Endothelial cell of umbilical vein (primary cell): ENCODE measurements at regions not wholly inside any gene's neighbourhood (a gene's known extent, or its start where the extent isn't known, plus 50 kb on each side); places are given as distances from the start of the nearest gene placed in this dataset.

Experiments used
- BruUV-seq: library from RNA; stranded (reverse); fragments of 400-500 nt; replicated peaks from 2 replicates; lab custom pipeline; 2021; lab: Mats Ljungman, UMichigan
- CTCF ChIA-PET: fragments of 300-600, 350-600 bp; sonication (Branson Sonifier 250); formaldehyde crosslinking; loops from one replicate; lab custom pipeline; 2021; ENCODE audit warnings: antibody characterized with exemption, inconsistent platforms; lab: Charles Lee
- POLR2A ChIA-PET: fragments of 300-600, 350-600 bp; sonication (Branson Sonifier 250); formaldehyde crosslinking; loops from one replicate; lab custom pipeline; 2021; ENCODE audit warnings: antibody characterized with exemption, inconsistent platforms; lab: Charles Lee
- DNase-seq: peaks from one replicate; pipeline ENCODE4 v3.0.0-alpha.2; 2011; ENCODE audit warnings: low read depth, low spot score
- FAIRE-seq: peaks from 2 replicates; lab custom pipeline; 2011; peaks lifted over from hg19 to GRCh38; lab: Jason Lieb, UNC
- H2AFZ ChIP-seq: 2 replicates; pipeline ENCODE4 v1.6.0; 2012; ENCODE audit warnings: low read depth, low read length, control low read depth, inconsistent platforms
- H3K27ac ChIP-seq: 2 replicates; pipeline ENCODE4 v1.5.1; 2011; ENCODE audit warnings: low read depth, mild to moderate bottlenecking, control low read depth, low read length, moderate library complexity; ENCODE audit not compliant: insufficient read depth
- H3K27me3 ChIP-seq, 2 experiments: 2 replicates each; pipeline versions ENCODE4 v1.6.0 to v1.6.1; 2011; ENCODE audit warnings: low read length in 2 of 2, mixed read lengths in 1 of 2; ENCODE audit not compliant: control insufficient read depth in 2 of 2, insufficient read depth in 2 of 2
- H3K36me3 ChIP-seq, 2 experiments: 2 replicates in 1 of 2; 3 replicates in 1 of 2; pipeline ENCODE4 v1.5.1; 2011; ENCODE audit warnings: low read length in 2 of 2, mild to moderate bottlenecking in 1 of 2, moderate library complexity in 1 of 2; ENCODE audit not compliant: control insufficient read depth in 2 of 2, insufficient read depth in 2 of 2; ENCODE audit errors: extremely low read depth in 1 of 2
- H3K4me1 ChIP-seq: 3 replicates; pipeline ENCODE4 v1.5.1; 2011; ENCODE audit warnings: mild to moderate bottlenecking, low read length; ENCODE audit not compliant: control insufficient read depth, insufficient read depth; ENCODE audit errors: extremely low read depth
- H3K4me2 ChIP-seq: 2 replicates; pipeline ENCODE4 v1.6.1; 2011; ENCODE audit warnings: low read length, control low read depth, mixed read lengths; ENCODE audit not compliant: insufficient read depth
- H3K4me3 ChIP-seq, 3 experiments: fragments of 200-600 bp in 1 of 3; sonication (generic), shearing (Covaris generic) in 1 of 3; replicated peaks in 1 of 3; 2 replicates each; pipeline ENCODE4 v1.5.1; 2011 to 2016; ENCODE audit warnings: control low read depth in 3 of 3, low read length in 3 of 3, mild to moderate bottlenecking in 2 of 3, inconsistent platforms in 1 of 3, low read depth in 1 of 3, moderate library complexity in 1 of 3; ENCODE audit not compliant: insufficient read depth in 1 of 3
- H3K79me2 ChIP-seq: 2 replicates; pipeline ENCODE4 v1.6.0; 2012; ENCODE audit warnings: low read length, inconsistent platforms; ENCODE audit not compliant: control insufficient read depth, insufficient read depth
- H3K9ac ChIP-seq: replicated peaks from 2 replicates; pipeline ENCODE3; 2011; ENCODE audit warnings: low read length, control low read depth; ENCODE audit not compliant: insufficient read depth; ENCODE audit errors: extremely low read depth
- H3K9me1 ChIP-seq: replicated peaks from 3 replicates; pipeline ENCODE4 v1.6.0; 2011; ENCODE audit warnings: mild to moderate bottlenecking, low read length; ENCODE audit not compliant: control insufficient read depth, insufficient read depth; ENCODE audit errors: extremely low read depth
- H3K9me3 ChIP-seq: replicated peaks from 2 replicates; pipeline ENCODE4 v1.5.1; 2012; ENCODE audit warnings: low read length, inconsistent platforms; ENCODE audit not compliant: control insufficient read depth, insufficient read depth
- H4K20me1 ChIP-seq: replicated peaks from 2 replicates; pipeline ENCODE3; 2011; ENCODE audit warnings: mild to moderate bottlenecking, low read length; ENCODE audit not compliant: control insufficient read depth, insufficient read depth; ENCODE audit errors: extremely low read depth
- EZH2 ChIP-seq: IDR thresholded peaks from 2 replicates; pipeline ENCODE4 v1.6.1; 2012; ENCODE audit warnings: borderline replicate concordance, low read depth, mild to moderate bottlenecking, moderate library complexity, low read length, inconsistent platforms; ENCODE audit not compliant: severe bottlenecking
- FOS ChIP-seq: IDR thresholded peaks from 2 replicates; pipeline ENCODE4 v1.6.1; 2011; ENCODE audit warnings: mild to moderate bottlenecking, low read length, moderate library complexity, borderline replicate concordance; ENCODE audit not compliant: insufficient read depth
- GATA2 ChIP-seq: IDR thresholded peaks from 2 replicates; pipeline ENCODE4 v1.7.0; 2011; ENCODE audit warnings: low read depth, mild to moderate bottlenecking, moderate library complexity, mixed read lengths, low read length; ENCODE audit not compliant: insufficient read length, insufficient read depth
- JUN ChIP-seq: IDR thresholded peaks from 2 replicates; pipeline ENCODE4 v1.6.1; 2011; ENCODE audit warnings: borderline replicate concordance, low read depth; ENCODE audit not compliant: insufficient read length, insufficient read depth
- MYC ChIP-seq: IDR thresholded peaks from one replicate; pipeline ENCODE4 v1.6.1; 2011; ENCODE audit warnings: mild to moderate bottlenecking, low read depth, low read length
- POLR2A ChIP-seq: IDR thresholded peaks from 2 replicates; pipeline ENCODE4 v1.6.1; 2012; ENCODE audit warnings: low read depth, mild to moderate bottlenecking, control low read depth, low read length
- POLR2AphosphoS5 ChIP-seq: IDR thresholded peaks from 2 replicates; pipeline ENCODE4 v1.6.1; 2012; ENCODE audit warnings: low read depth, mild to moderate bottlenecking, control low read depth, low read length, moderate library complexity; ENCODE audit not compliant: insufficient read depth
- dilution Hi-C: fragments of 300-500 bp; cut with MboI; formaldehyde crosslinking; loops from one replicate; pipeline ENCODE4 v1.15.0; 2019; ENCODE audit warnings: low sequenced_read_pairs; ENCODE audit not compliant: extremely low pct_ligation_motif_present
- intact Hi-C: fragments of 100-400 bp; cut with micrococcal nuclease; formaldehyde crosslinking; loops from one replicate; pipeline ENCODE4 v1.10.0; 2022
- TF ChIP-seq, protein P1 (sequence below), 2 donors: IDR thresholded peaks; 1 replicate in 1 of 2; 2 replicates in 1 of 2; pipeline ENCODE4 v1.5.1; 2011; ENCODE audit warnings: low read length in 2 of 2, mild to moderate bottlenecking in 2 of 2, moderate library complexity in 2 of 2, control low read depth in 1 of 2, inconsistent platforms in 1 of 2, low read depth in 1 of 2; ENCODE audit not compliant: insufficient read depth in 1 of 2; ENCODE audit errors: extremely low read depth in 1 of 2
- TF ChIP-seq, protein P2 (sequence below): IDR thresholded peaks from 2 replicates; pipeline ENCODE4 v1.6.1; 2011; ENCODE audit not compliant: insufficient read depth, insufficient read length

DNA sequence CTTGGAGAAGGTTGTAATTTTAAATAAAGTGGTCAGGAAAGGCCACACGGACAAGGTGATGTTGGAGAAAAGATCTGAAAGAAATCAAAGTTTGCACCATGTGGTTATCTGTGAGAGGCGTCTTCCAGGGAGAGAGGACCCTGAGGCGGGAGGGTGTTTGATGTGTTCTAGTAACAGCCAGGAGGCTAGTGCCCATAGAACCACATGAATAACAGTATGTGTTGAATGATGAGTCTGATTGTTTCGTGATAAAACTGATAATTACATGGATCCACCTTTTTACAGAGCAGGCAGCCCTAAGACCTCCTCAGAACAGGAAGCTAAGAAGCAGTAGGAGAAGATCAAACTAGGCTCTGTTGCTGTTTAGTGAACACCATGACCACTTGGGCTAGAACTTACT lies 91.4 kb downstream of the SCG2 start:
- Histone ChIP-seq H3K4me3 (no peak overlapping the region), H3K9me3 (no peaks in the 10 kb centered on the region), H3K79me2 (no peaks in the 10 kb centered on the region), H4K20me1 (no peaks in the 10 kb centered on the region), H3K27me3 (no peaks in the 10 kb centered on the region), H3K27ac (no peak overlapping the region), H3K9me1 (no peaks in the 10 kb centered on the region), H2AFZ (no peak overlapping the region), H3K4me1 (no peaks in the 10 kb centered on the region), H3K36me3 (no peaks in the 10 kb centered on the region), H3K9ac (no peak overlapping the region), H3K4me2 (no peak overlapping the region)
- ChIA-PET CTCF (interaction anchor here (0.6 to 1.0 kb wide), 2 partner anchors 11 to 51 kb away, joined by 3 to 4 read pairs; no protein-coding TSS in a partner anchor), POLR2A (no interaction called here)
- dilution Hi-C loops (no loop called here), intact Hi-C loops (no loop called here)
- DNase-seq (no peak), FAIRE-seq (no peak)
- no TSS peak for BruUV-seq
- TF ChIP-seq FOS = no peak
- TF ChIP-seq EZH2 = no peak
- TF ChIP-seq POLR2AphosphoS5 = no peak
- TF ChIP-seq MYC = no peak
- no peak for TF ChIP-seq GATA2
- TF ChIP-seq, protein P1, sequence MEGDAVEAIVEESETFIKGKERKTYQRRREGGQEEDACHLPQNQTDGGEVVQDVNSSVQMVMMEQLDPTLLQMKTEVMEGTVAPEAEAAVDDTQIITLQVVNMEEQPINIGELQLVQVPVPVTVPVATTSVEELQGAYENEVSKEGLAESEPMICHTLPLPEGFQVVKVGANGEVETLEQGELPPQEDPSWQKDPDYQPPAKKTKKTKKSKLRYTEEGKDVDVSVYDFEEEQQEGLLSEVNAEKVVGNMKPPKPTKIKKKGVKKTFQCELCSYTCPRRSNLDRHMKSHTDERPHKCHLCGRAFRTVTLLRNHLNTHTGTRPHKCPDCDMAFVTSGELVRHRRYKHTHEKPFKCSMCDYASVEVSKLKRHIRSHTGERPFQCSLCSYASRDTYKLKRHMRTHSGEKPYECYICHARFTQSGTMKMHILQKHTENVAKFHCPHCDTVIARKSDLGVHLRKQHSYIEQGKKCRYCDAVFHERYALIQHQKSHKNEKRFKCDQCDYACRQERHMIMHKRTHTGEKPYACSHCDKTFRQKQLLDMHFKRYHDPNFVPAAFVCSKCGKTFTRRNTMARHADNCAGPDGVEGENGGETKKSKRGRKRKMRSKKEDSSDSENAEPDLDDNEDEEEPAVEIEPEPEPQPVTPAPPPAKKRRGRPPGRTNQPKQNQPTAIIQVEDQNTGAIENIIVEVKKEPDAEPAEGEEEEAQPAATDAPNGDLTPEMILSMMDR (IDR thresholded peaks at IDR 0.05; ENCODE audit: extremely low read depth in 1 of 2, insufficient read depth in 1 of 2, low read depth in 1 of 2, low read length in 2 of 2) = no peak
- TF ChIP-seq POLR2A = no peak
- TF ChIP-seq, protein P2, sequence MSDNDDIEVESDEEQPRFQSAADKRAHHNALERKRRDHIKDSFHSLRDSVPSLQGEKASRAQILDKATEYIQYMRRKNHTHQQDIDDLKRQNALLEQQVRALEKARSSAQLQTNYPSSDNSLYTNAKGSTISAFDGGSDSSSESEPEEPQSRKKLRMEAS = no peak
- no peak for TF ChIP-seq JUN
